Gastrocnemius medialis (tissue), 4 donors: ENCODE measurements at regions not wholly inside any gene's neighbourhood (a gene's known extent, or its start where the extent isn't known, plus 50 kb on each side); places are given as distances from the start of the nearest gene placed in this dataset.

Experiments
- POLR2A ChIP-seq, 2 donors: fragments of 450-650 bp; IDR thresholded peaks; one replicate each; pipeline ENCODE4 v1.6.1; 2017; ENCODE audit warnings: antibody characterized with exemption in 2 of 2, mild to moderate bottlenecking in 2 of 2, moderate library complexity in 2 of 2
- TF ChIP-seq, protein P1 (sequence below), 5 experiments: fragments of 450-650 bp in 3 of 5; fragments of 200-600 bp in 2 of 5; sonication (generic) in 2 of 5; IDR thresholded peaks in 4 of 5; conservative IDR thresholded peaks in 1 of 5; 1 replicate in 4 of 5; 2 replicates in 1 of 5; pipeline ENCODE4 v1.5.1; 2016 to 2019; ENCODE audit warnings: antibody characterized with exemption in 5 of 5, mild to moderate bottlenecking in 3 of 5, moderate library complexity in 3 of 5

DNA sequence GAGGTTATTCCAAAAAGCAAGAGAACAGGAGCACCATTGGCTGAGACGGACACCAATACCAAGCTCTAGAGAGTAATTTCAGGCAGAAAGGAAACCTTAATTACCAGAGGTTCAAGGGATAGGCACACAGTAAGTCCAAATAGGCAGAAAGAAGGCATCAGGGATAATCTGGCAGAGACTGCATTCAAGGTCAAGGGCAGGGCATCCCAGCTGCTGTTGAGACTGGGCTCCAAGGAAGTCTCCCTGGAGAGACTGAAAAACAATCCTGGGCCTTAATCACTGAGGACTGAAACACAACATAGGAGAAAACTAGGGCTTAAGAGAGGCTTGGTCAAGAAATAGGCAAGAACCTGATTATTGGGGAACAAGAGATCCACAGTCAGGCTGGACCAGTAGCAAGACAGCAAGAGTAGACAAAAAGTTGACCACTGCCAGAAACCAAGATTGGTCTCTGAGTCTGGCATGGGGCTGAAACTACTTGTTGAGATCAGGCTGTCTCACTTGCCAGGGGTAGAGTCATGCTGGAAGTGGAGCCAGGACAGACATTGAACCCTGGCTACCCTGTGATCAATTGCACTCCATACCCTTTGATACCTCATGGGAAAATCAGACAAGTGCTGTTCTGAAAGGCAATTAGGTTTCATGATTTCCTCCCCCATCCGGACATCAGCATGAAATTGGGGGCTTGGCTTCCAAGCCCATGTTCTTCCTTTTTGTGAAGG is 193.2 kb upstream of the TNP1 start:
- TF ChIP-seq, protein P1, sequence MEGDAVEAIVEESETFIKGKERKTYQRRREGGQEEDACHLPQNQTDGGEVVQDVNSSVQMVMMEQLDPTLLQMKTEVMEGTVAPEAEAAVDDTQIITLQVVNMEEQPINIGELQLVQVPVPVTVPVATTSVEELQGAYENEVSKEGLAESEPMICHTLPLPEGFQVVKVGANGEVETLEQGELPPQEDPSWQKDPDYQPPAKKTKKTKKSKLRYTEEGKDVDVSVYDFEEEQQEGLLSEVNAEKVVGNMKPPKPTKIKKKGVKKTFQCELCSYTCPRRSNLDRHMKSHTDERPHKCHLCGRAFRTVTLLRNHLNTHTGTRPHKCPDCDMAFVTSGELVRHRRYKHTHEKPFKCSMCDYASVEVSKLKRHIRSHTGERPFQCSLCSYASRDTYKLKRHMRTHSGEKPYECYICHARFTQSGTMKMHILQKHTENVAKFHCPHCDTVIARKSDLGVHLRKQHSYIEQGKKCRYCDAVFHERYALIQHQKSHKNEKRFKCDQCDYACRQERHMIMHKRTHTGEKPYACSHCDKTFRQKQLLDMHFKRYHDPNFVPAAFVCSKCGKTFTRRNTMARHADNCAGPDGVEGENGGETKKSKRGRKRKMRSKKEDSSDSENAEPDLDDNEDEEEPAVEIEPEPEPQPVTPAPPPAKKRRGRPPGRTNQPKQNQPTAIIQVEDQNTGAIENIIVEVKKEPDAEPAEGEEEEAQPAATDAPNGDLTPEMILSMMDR (IDR thresholded peaks at IDR 0.05 in 4 of 5, conservative IDR thresholded peaks at IDR 0.05 in 1 of 5), result no peak
- no peak for TF ChIP-seq POLR2A (IDR thresholded peaks at IDR 0.05)
